Breast epithelium (tissue), 3 donors: ENCODE measurements at regions not wholly inside any gene's neighbourhood (a gene's known extent, or its start where the extent isn't known, plus 50 kb on each side); places are given as distances from the start of the nearest gene placed in this dataset.

Source experiments
- POLR2A ChIP-seq: fragments of 450-650 bp; IDR thresholded peaks from one replicate; pipeline ENCODE4 v1.6.1; 2016; ENCODE audit warnings: antibody characterized with exemption, mild to moderate bottlenecking, moderate library complexity
- POLR2AphosphoS5 ChIP-seq, 3 donors: sonication (generic); formaldehyde crosslinking; IDR thresholded peaks; one replicate each; pipeline ENCODE4 v1.6.1; 2017; ENCODE audit warnings: antibody characterized with exemption in 3 of 3
- TF ChIP-seq, protein P1 (sequence below), 3 donors: fragments of 450-650 bp; IDR thresholded peaks; one replicate each; pipeline ENCODE4 v1.5.1; 2016 to 2017; ENCODE audit warnings: antibody characterized with exemption in 3 of 3, mild to moderate bottlenecking in 3 of 3, moderate library complexity in 3 of 3

GRCh38 chr20:11128721-11129120 is 454.9 kb upstream of the JAG1 start:
- TF ChIP-seq POLR2A, result no peak
- TF ChIP-seq, protein P1, sequence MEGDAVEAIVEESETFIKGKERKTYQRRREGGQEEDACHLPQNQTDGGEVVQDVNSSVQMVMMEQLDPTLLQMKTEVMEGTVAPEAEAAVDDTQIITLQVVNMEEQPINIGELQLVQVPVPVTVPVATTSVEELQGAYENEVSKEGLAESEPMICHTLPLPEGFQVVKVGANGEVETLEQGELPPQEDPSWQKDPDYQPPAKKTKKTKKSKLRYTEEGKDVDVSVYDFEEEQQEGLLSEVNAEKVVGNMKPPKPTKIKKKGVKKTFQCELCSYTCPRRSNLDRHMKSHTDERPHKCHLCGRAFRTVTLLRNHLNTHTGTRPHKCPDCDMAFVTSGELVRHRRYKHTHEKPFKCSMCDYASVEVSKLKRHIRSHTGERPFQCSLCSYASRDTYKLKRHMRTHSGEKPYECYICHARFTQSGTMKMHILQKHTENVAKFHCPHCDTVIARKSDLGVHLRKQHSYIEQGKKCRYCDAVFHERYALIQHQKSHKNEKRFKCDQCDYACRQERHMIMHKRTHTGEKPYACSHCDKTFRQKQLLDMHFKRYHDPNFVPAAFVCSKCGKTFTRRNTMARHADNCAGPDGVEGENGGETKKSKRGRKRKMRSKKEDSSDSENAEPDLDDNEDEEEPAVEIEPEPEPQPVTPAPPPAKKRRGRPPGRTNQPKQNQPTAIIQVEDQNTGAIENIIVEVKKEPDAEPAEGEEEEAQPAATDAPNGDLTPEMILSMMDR (IDR thresholded peaks at IDR 0.05), result no peak
- no peak for TF ChIP-seq POLR2AphosphoS5 (IDR thresholded peaks at IDR 0.05)
